DOHH2 (cell line): ENCODE measurements at regions not wholly inside any gene's neighbourhood (a gene's known extent, or its start where the extent isn't known, plus 50 kb on each side); places are given as distances from the start of the nearest gene placed in this dataset.

ENCODE experiments used
- CTCF ChIP-seq: fragments of 200-600 bp; sonication (generic); IDR thresholded peaks from one replicate; pipeline ENCODE4 v1.5.1; 2014; ENCODE audit warnings: antibody characterized with exemption, mild to moderate bottlenecking, low read depth, low read length; ENCODE audit not compliant: poor library complexity, severe bottlenecking
- EZH2phosphoT487 ChIP-seq: fragments of 200-600 bp; sonication (generic); IDR thresholded peaks from 2 replicates; pipeline ENCODE4 v1.6.1; 2017; ENCODE audit warnings: borderline replicate concordance, mild to moderate bottlenecking, antibody characterized with exemption, low read length, moderate library complexity, mixed read lengths

GRCh38 chr5:89954916-89955315, 454.6 kb downstream of the CETN3 start:
- no peak for TF ChIP-seq CTCF
- TF ChIP-seq EZH2phosphoT487, result no peak
